Smooth muscle cell (in vitro differentiated cells): ENCODE measurements at regions not wholly inside any gene's neighbourhood (a gene's known extent, or its start where the extent isn't known, plus 50 kb on each side); places are given as distances from the start of the nearest gene placed in this dataset.

Experiments used
- DNase-seq: peaks from one replicate; lab custom pipeline; 2025; ENCODE audit not compliant: unreplicated experiment; lab: John Stamatoyannopoulos, UW
- H2AFZ ChIP-seq: fragments of 200-600 bp; sonication (generic); 2 replicates; pipeline ENCODE4 v1.6.0; 2016; ENCODE audit warnings: antibody characterized with exemption, low read depth, mild to moderate bottlenecking
- H3F3A ChIP-seq: fragments of 200-600 bp; sonication (generic); 2 replicates; pipeline ENCODE4 v1.6.0; 2017; ENCODE audit warnings: antibody characterized with exemption, low read depth
- H3K27ac ChIP-seq: fragments of 200-600 bp; sonication (generic); 2 replicates; pipeline ENCODE4 v1.5.1; 2016; ENCODE audit warnings: low read depth, mild to moderate bottlenecking
- H3K27me3 ChIP-seq: fragments of 200-600 bp; sonication (generic); 2 replicates; pipeline ENCODE4 v1.6.1; 2016; ENCODE audit warnings: low read depth, mild to moderate bottlenecking
- H3K36me3 ChIP-seq: fragments of 200-600 bp; sonication (generic); 2 replicates; pipeline ENCODE4 v1.5.1; 2016; ENCODE audit warnings: low read depth
- H3K4me1 ChIP-seq: fragments of 200-600 bp; sonication (generic); 2 replicates; pipeline ENCODE4 v1.5.1; 2016; ENCODE audit warnings: low read depth
- H3K4me2 ChIP-seq: fragments of 200-600 bp; sonication (generic); 2 replicates; pipeline ENCODE4 v1.6.0; 2016; ENCODE audit warnings: mild to moderate bottlenecking
- H3K4me3 ChIP-seq: fragments of 200-600 bp; sonication (generic); 2 replicates; pipeline ENCODE4 v1.5.1; 2016; ENCODE audit warnings: mild to moderate bottlenecking
- H3K79me2 ChIP-seq: fragments of 200-600 bp; sonication (generic); 2 replicates; pipeline ENCODE4 v1.6.0; 2016; ENCODE audit warnings: low read depth, mild to moderate bottlenecking
- H3K9ac ChIP-seq: fragments of 200-600 bp; sonication (generic); 2 replicates; pipeline ENCODE4 v1.6.0; 2016; ENCODE audit warnings: low read depth
- H3K9me3 ChIP-seq: fragments of 200-600 bp; sonication (generic); replicated peaks from 2 replicates; pipeline ENCODE4 v1.5.1; 2016; ENCODE audit warnings: low read depth
- H4K20me1 ChIP-seq: fragments of 200-600 bp; sonication (generic); 2 replicates; pipeline ENCODE4 v1.6.0; 2016; ENCODE audit warnings: low read depth
- WGBS: methylation state at CpG from one replicate; pipeline ENCODE4 v1.1.7; 2016; ENCODE audit warnings: low lambda C conversion rate; 5-methylcytosine and 5-hydroxymethylcytosine counted together
- TF ChIP-seq, protein P1 (sequence below): fragments of 200-600 bp; sonication (generic); IDR thresholded peaks from 2 replicates; pipeline ENCODE4 v1.5.1; 2017; ENCODE audit warnings: borderline replicate concordance, mild to moderate bottlenecking, antibody characterized with exemption; ENCODE audit not compliant: insufficient read depth, poor library complexity, severe bottlenecking

- no peak overlapping the region for H2AFZ ChIP-seq
- no peak overlapping the region for H3K27ac ChIP-seq
- no peaks in the 10 kb centered on the region for H3K79me2 ChIP-seq
- no peak overlapping the region for H3K4me3 ChIP-seq
- H3K36me3 ChIP-seq, result no peaks in the 10 kb centered on the region
- WGBS, result 97% methylated on average over 2 of the region's 2 CpGs
- DNase-seq, result no peak
- TF ChIP-seq, protein P1, sequence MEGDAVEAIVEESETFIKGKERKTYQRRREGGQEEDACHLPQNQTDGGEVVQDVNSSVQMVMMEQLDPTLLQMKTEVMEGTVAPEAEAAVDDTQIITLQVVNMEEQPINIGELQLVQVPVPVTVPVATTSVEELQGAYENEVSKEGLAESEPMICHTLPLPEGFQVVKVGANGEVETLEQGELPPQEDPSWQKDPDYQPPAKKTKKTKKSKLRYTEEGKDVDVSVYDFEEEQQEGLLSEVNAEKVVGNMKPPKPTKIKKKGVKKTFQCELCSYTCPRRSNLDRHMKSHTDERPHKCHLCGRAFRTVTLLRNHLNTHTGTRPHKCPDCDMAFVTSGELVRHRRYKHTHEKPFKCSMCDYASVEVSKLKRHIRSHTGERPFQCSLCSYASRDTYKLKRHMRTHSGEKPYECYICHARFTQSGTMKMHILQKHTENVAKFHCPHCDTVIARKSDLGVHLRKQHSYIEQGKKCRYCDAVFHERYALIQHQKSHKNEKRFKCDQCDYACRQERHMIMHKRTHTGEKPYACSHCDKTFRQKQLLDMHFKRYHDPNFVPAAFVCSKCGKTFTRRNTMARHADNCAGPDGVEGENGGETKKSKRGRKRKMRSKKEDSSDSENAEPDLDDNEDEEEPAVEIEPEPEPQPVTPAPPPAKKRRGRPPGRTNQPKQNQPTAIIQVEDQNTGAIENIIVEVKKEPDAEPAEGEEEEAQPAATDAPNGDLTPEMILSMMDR, result no peak
- no peak overlapping the region for H3K9ac ChIP-seq
- H3F3A ChIP-seq, result no peaks in the 10 kb centered on the region
- H3K9me3 ChIP-seq, result no peaks in the 10 kb centered on the region
- no peaks in the 10 kb centered on the region for H4K20me1 ChIP-seq
- peaks cover 34% of the 10 kb centered on the region for H3K4me1 ChIP-seq
- H3K4me2 ChIP-seq, result no peak overlapping the region
- no peaks in the 10 kb centered on the region for H3K27me3 ChIP-seq
Observed at GRCh38 chr3:194280777-194281176, 70.4 kb downstream of the CPN2 start.

GRCh38 chr3:194281306-194281705 is 69.8 kb downstream of the CPN2 start:
- Histone ChIP-seq H3K9me3 (no peaks in the 10 kb centered on the region), H3K27ac (no peak overlapping the region), H3K4me3 (no peak overlapping the region), H3K27me3 (no peaks in the 10 kb centered on the region), H3K4me2 (no peak overlapping the region), H3K4me1 (peaks cover 36% of the 10 kb centered on the region), H3F3A (no peaks in the 10 kb centered on the region), H3K79me2 (no peaks in the 10 kb centered on the region), H4K20me1 (no peaks in the 10 kb centered on the region), H2AFZ (no peak overlapping the region), H3K36me3 (no peaks in the 10 kb centered on the region), H3K9ac (no peak overlapping the region)
- no peak for DNase-seq
- whole genome bisulfite sequencing, result 96% methylated on average over 8 of the region's 8 CpGs
- TF ChIP-seq, protein P1, result no peak

DNA sequence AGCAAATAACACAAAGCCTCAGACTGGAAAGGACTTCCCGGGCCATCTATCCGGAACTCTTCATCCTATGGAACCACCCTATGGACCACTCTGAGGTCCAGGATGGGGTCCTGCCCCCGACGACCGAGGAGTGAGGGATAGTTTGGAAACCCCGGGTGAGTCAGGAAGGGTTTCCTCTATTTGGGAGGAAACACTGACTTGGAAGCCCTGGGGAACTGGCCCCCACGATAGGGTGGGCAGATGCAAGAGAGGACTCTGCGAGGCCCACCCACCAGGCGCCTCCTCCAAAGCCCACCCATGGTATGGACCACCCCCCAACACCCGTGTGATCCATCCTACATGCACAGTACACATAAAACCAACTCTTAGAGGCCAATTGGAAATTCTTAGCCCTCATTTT is 69.4 kb downstream of the CPN2 start:
- H3K27me3 ChIP-seq, result no peaks in the 10 kb centered on the region
- H3K36me3 ChIP-seq, result no peaks in the 10 kb centered on the region
- H3K4me3 ChIP-seq, result no peak overlapping the region
- peaks cover 38% of the 10 kb centered on the region for H3K4me1 ChIP-seq
- no peak for DNase-seq
- H3K9ac ChIP-seq, result no peak overlapping the region
- H3K79me2 ChIP-seq, result no peaks in the 10 kb centered on the region
- H3K9me3 ChIP-seq, result no peaks in the 10 kb centered on the region
- H4K20me1 ChIP-seq, result no peaks in the 10 kb centered on the region
- WGBS, result 98% methylated on average over 10 of the region's 10 CpGs
- no peak overlapping the region for H3K27ac ChIP-seq
- H3K4me2 ChIP-seq, result no peak overlapping the region
- H3F3A ChIP-seq, result no peaks in the 10 kb centered on the region
- H2AFZ ChIP-seq, result no peak overlapping the region
- TF ChIP-seq, protein P1, result no peak

GRCh38 chr3:194282436-194283122 is 68.5 kb downstream of the CPN2 start:
- Histone ChIP-seq H3K27me3 (no peaks in the 10 kb centered on the region), H3K9me3 (no peaks in the 10 kb centered on the region), H3K27ac (no peak overlapping the region), H3K36me3 (no peaks in the 10 kb centered on the region), H3K4me3 (no peak overlapping the region), H3K4me1 (peaks cover 36% of the 10 kb centered on the region), H3K79me2 (no peaks in the 10 kb centered on the region), H3K9ac (no peak overlapping the region), H3K4me2 (no peak overlapping the region), H3F3A (no peaks in the 10 kb centered on the region), H2AFZ (no peak overlapping the region), H4K20me1 (no peaks in the 10 kb centered on the region)
- 79% methylated on average over 15 of the region's 15 CpGs for WGBS
- TF ChIP-seq, protein P1, result no peak
- DNase-seq, result no peak
